OCI-LY7 (cell line): ENCODE measurements at regions not wholly inside any gene's neighbourhood (a gene's known extent, or its start where the extent isn't known, plus 50 kb on each side); places are given as distances from the start of the nearest gene placed in this dataset.

ENCODE experiments used
- BruUV-seq: library from RNA; stranded (reverse); fragments of 400-500 nt; replicated peaks from 2 replicates; lab custom pipeline; 2021; lab: Mats Ljungman, UMichigan
- CTCF ChIA-PET: fragments of 300-600 bp; sonication (Branson Sonifier 250); formaldehyde crosslinking; loops from one replicate; lab custom pipeline; 2022; ENCODE audit warnings: antibody characterized with exemption; ENCODE audit not compliant: unreplicated experiment; lab: Charles Lee
- POLR2A ChIA-PET: fragments of 300-600 bp; sonication (Branson Sonifier 250); formaldehyde crosslinking; loops from one replicate; lab custom pipeline; 2022; ENCODE audit warnings: antibody characterized with exemption; lab: Charles Lee
- DNase-seq: peaks from one replicate; pipeline ENCODE4 v3.0.0-alpha.2; 2015; ENCODE audit warnings: low spot score
- H2AFZ ChIP-seq: fragments of 200-600 bp; sonication (generic), shearing (Covaris generic); 2 replicates; pipeline ENCODE4 v1.6.1; 2014; ENCODE audit warnings: mild to moderate bottlenecking, antibody characterized with exemption, low read length, moderate library complexity
- H3K27ac ChIP-seq: fragments of 200-600 bp; sonication (generic); 2 replicates; pipeline ENCODE4 v1.5.1; 2014; ENCODE audit warnings: mixed run types, low read depth, mild to moderate bottlenecking, moderate library complexity, low read length, inconsistent platforms; ENCODE audit not compliant: poor library complexity, severe bottlenecking
- H3K36me3 ChIP-seq: fragments of 200-600 bp; sonication (generic); 2 replicates; pipeline ENCODE4 v1.6.1; 2014; ENCODE audit warnings: mild to moderate bottlenecking, antibody characterized with exemption, low read length, moderate library complexity, mixed read lengths; ENCODE audit not compliant: insufficient read depth
- H3K4me1 ChIP-seq: fragments of 200-600 bp; sonication (generic); 2 replicates; pipeline ENCODE4 v1.5.1; 2014; ENCODE audit warnings: mild to moderate bottlenecking, low read length; ENCODE audit not compliant: insufficient read depth, poor library complexity, severe bottlenecking
- H3K4me2 ChIP-seq: fragments of 200-600 bp; sonication (generic); 2 replicates; pipeline ENCODE4 v1.6.1; 2014; ENCODE audit warnings: mild to moderate bottlenecking, low read length
- H3K4me3 ChIP-seq: fragments of 200-600 bp; sonication (generic); 2 replicates; pipeline ENCODE4 v1.5.1; 2014; ENCODE audit warnings: mild to moderate bottlenecking, low read depth, low read length; ENCODE audit not compliant: poor library complexity, severe bottlenecking
- H3K79me2 ChIP-seq: fragments of 200-600 bp; sonication (generic); 2 replicates; pipeline ENCODE4 v1.6.1; 2016; ENCODE audit warnings: low read depth, mild to moderate bottlenecking, low read length, moderate library complexity, mixed read lengths; ENCODE audit not compliant: insufficient read depth
- H3K9me2 ChIP-seq: fragments of 200-600 bp; sonication (generic); 2 replicates; pipeline ENCODE4 v1.6.1; 2016; ENCODE audit warnings: mild to moderate bottlenecking, low read length, mixed read lengths; ENCODE audit not compliant: insufficient read depth
- H3K9me3 ChIP-seq: fragments of 200-600 bp; sonication (generic); 2 replicates; pipeline ENCODE4 v1.6.1; 2014; ENCODE audit warnings: mild to moderate bottlenecking, mixed run types, low read length, mixed read lengths
- H4K20me1 ChIP-seq: fragments of 200-600 bp; sonication (generic); 2 replicates; pipeline ENCODE4 v1.6.1; 2014; ENCODE audit warnings: mild to moderate bottlenecking, antibody characterized with exemption, low read length, moderate library complexity, mixed read lengths; ENCODE audit not compliant: insufficient read depth
- CTCF ChIP-seq: fragments of 200-600 bp; sonication (generic); conservative IDR thresholded peaks from 2 replicates; pipeline ENCODE4 v1.5.1; 2014; ENCODE audit warnings: mild to moderate bottlenecking, antibody characterized with exemption, low read length, moderate library complexity, mixed read lengths
- EZH2phosphoT487 ChIP-seq: fragments of 200-600 bp; sonication (generic); IDR thresholded peaks from 2 replicates; pipeline ENCODE4 v1.6.1; 2018; ENCODE audit warnings: low read depth, borderline replicate concordance, mild to moderate bottlenecking, mixed run types, antibody characterized with exemption, low read length, moderate library complexity, mixed read lengths
- intact Hi-C: fragments of 100-400 bp; cut with micrococcal nuclease; formaldehyde crosslinking; loops from one replicate; pipeline ENCODE4 v1.10.0; 2022; ENCODE audit not compliant: unreplicated experiment

DNA sequence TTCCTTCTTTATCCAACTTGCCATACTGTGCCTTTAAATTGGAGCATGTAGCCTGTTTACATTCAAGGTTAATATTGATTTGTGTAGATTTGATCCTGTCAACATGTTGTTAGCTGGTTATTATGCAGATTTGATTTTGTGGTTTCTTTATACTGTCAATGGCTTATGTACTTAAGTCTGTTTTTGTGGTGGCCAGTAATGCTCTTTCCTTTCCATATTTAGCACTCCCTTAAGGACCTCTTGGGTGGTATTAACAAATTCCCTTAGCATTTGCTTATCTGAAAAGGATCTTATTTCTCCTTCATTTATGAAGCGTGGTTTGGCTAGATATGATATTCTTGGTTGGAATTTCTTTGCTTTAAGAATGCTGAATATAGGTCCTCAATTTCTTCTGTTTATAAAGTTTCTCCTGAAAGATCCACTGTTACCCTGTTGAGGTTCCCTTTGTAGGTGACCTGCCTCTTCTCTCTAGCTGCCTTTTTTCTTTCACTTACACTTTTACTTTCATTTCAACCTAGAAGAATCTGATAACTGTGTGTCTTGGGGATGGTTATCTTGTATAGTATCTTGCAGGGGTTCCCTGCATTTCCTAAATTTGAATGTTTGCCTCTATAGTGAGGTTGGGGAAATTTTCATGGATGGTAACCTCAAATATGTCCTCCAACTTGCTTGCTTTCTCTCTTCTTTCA lies 86.9 kb upstream of the NEGR1 start:
- no peaks in the 10 kb centered on the region for H3K9me3 ChIP-seq
- H3K79me2 ChIP-seq, result no peaks in the 10 kb centered on the region
- no peak for DNase-seq
- H4K20me1 ChIP-seq, result no peaks in the 10 kb centered on the region
- no TSS peak for BruUV-seq
- no peak overlapping the region for H3K4me3 ChIP-seq
- CTCF ChIA-PET, result no interaction called here
- POLR2A ChIA-PET, result interaction anchor here (0.7 kb wide), 1 partner anchor 16 kb away, joined by 3 read pairs; no protein-coding TSS in a partner anchor
- intact Hi-C loops, result no loop called here
- no peak overlapping the region for H3K4me2 ChIP-seq
- H3K4me1 ChIP-seq, result no peaks in the 10 kb centered on the region
- H3K9me2 ChIP-seq, result no peaks in the 10 kb centered on the region
- no peak overlapping the region for H2AFZ ChIP-seq
- TF ChIP-seq CTCF, result no peak
- no peak for TF ChIP-seq EZH2phosphoT487
- no peak overlapping the region for H3K27ac ChIP-seq
- H3K36me3 ChIP-seq, result no peaks in the 10 kb centered on the region

DNA sequence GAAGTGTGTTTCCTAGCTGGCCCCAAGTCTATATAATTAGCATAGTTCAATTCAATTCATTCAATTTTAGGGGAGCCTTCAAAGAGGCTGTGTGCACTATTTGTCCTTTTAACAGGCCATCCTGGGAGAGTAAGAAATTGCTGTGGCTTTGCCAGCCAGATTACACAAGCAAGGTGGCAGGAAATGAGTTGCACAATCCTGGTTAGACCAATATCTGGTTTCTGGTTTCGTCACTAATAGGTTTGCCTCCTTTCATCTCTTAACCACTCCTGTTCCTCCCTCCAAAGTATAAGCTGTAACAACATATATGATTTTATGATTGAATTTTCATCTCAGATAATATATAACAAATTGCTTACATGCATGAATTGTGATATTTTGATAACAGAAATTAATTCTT lies 84.1 kb upstream of the NEGR1 start:
- ChIA-PET POLR2A (interaction anchor here (0.7 kb wide), 1 partner anchor 642 kb away, joined by 3 read pairs; no protein-coding TSS in a partner anchor), CTCF (no interaction called here)
- Histone ChIP-seq H3K36me3 (no peaks in the 10 kb centered on the region), H4K20me1 (no peaks in the 10 kb centered on the region), H3K9me2 (no peaks in the 10 kb centered on the region), H3K4me1 (no peaks in the 10 kb centered on the region), H3K4me2 (no peak overlapping the region), H3K4me3 (no peak overlapping the region), H3K79me2 (no peaks in the 10 kb centered on the region), H2AFZ (no peak overlapping the region), H3K9me3 (no peaks in the 10 kb centered on the region), H3K27ac (no peak overlapping the region)
- no peak for DNase-seq
- TF ChIP-seq EZH2phosphoT487, result no peak
- no peak for TF ChIP-seq CTCF
- intact Hi-C loops, result no loop called here
- no TSS peak for BruUV-seq

DNA sequence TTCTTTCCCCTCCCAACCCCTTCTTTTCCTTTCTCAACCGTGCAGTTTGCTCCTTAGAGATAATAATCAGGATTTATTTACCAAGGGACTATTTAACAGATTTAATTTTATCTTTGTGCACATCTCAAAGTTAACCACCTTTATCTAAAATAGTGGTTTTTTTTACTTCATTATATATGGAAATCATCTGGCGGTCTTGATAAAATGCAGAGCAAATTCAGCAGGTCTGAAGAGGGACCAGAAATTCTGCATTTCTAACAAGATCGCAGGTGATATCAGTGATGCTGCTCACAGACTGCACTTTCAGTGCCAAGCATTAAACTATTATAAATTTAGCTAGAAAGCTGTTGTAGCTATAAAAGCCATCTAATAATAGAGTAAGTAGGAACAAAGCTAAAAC lies 83.4 kb upstream of the NEGR1 start:
- CTCF ChIA-PET, result no interaction called here
- no TSS peak for BruUV-seq
- intact Hi-C loops, result no loop called here
- Histone ChIP-seq H3K9me2 (no peaks in the 10 kb centered on the region), H2AFZ (no peak overlapping the region), H3K36me3 (no peaks in the 10 kb centered on the region), H3K4me2 (no peak overlapping the region), H3K4me3 (no peak overlapping the region), H4K20me1 (no peaks in the 10 kb centered on the region), H3K9me3 (no peaks in the 10 kb centered on the region), H3K4me1 (no peaks in the 10 kb centered on the region), H3K79me2 (no peaks in the 10 kb centered on the region), H3K27ac (no peak overlapping the region)
- no peak for DNase-seq
- POLR2A ChIA-PET, result no interaction called here
- no peak for TF ChIP-seq EZH2phosphoT487
- TF ChIP-seq CTCF, result no peak
